ENCODE measurements at regions not wholly inside any gene's neighbourhood (a gene's known extent, or its start where the extent isn't known, plus 50 kb on each side); places are given as distances from the start of the nearest gene placed in this dataset.

DNA sequence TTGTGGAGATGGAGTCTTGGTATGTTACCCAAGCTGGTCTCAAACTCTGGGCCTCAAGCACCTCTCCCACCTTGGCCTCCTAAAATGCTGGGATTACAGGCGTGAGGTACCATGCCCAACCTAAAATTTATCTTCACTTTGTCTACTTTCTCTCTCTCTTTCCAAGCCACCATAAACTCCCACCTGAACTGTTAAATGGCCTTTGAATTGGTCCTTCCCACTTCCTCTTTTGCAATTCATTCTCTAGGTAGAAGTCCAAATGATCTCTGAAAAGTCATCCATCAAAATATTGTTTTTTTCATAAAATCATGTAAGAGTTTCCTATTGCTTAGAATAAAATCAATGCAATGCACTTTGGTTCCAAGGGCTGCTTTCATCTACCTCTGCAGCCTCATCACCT lies 90.1 kb upstream of the CELF2 start:
- TF ChIP-seq GATA2 (IDR thresholded peaks at IDR 0.05; ENCODE audit: low read depth, low read length) (no peak), GATA3 (IDR thresholded peaks at IDR 0.05; ENCODE audit: low read depth, low read length) (no peak)

Measured in SH-SY5Y (cell line).